GM21717 (cell line): ENCODE measurements at regions not wholly inside any gene's neighbourhood (a gene's known extent, or its start where the extent isn't known, plus 50 kb on each side); places are given as distances from the start of the nearest gene placed in this dataset.

Experiments used
- ATAC-seq: cut with Tn5 transposase; IDR thresholded peaks from one replicate; pipeline ENCODE4 v1.9.1; 2021; ENCODE audit warnings: mild to moderate bottlenecking, moderate library complexity; ENCODE audit not compliant: unreplicated experiment

- no peak for ATAC-seq
Measured at GRCh38 chr4:160795216-160795615, 1368.6 kb downstream of the FSTL5 start.

GRCh38 chr4:160808174-160808573 lies 1355.6 kb downstream of the FSTL5 start:
- ATAC-seq: no peak

GRCh38 chr4:160809576-160809975 lies 1354.2 kb downstream of the FSTL5 start:
- ATAC-seq: no peak

DNA sequence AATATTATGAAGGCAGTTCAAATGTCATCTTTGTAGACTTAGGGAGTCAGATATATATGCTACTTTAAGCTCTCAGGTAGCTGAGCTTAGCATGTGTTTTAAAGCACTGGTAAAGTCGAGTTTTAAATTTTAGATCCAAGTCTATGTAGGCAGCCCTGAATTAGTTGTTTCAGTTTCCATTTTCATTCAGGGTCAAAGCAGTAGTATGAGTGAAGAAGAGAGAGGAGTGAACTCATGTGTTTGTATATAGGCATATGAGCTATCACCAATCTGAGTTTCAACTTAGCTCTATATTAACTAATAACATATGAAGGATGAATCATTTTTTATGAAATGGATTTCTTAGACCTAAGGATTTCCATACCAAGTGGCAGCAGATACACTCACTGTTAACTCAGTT lies 1353.4 kb downstream of the FSTL5 start:
- no peak for ATAC-seq

- no peak for ATAC-seq
Measured at GRCh38 chr4:160810941-160811340, 1352.9 kb downstream of the FSTL5 start.

DNA sequence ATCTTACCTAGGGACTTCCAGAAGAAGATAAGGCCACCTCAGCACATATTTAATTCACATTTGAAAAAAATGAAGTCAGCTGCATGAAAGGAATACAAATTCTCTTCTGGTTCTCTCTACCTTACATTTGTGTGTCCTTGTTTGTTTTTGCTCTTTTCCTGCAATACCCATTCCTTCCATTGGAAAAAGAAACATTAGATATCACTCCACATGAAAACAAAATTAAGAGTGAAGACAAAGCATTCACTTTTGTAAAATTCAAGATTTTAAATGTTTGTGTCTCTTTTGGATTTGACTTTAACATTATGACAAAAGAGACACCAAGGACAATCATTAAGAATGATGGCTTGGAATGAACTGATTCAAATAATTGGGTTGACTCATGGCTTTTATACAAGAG lies 1351.8 kb downstream of the FSTL5 start:
- no peak for ATAC-seq

- ATAC-seq: no peak
Measured at GRCh38 chr4:160814726-160815125, 1349.1 kb downstream of the FSTL5 start.

DNA sequence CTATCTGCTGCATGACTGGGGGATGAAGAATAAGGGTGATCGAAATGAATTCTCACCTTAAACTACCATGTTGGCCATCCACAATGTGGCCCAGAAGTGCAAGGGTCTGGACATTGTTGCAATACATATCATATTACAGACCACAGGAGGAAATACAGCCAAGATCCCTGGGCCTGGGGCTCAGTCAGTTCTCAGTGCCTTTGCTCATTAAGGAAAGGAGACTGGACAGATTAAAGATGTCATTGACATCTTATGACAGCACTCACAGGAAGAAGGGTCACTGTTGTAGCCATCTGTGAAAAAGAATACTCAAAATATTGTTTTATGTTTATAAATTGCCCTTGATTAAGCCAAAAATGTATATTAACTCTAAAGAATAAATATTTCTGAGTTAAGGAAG lies 1345.2 kb downstream of the FSTL5 start:
- ATAC-seq: no peak

DNA sequence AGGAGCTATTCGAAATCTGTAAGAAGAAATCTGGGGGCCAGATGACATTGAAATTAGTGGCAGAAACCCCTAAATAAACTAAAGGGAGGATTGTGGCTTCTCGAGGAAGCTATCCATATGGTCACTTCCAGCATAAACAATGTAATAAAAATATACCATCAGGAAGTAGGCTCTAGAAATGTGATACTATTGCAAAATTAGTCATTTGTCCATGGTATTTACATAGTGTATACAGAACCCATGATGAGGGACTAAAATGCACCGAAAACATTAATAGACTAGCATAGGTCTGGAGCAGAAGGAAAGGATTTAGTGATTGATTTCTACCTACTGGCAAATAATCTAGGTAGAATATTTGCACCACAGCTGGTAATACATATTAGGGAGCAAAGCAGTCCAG lies 1344.0 kb downstream of the FSTL5 start:
- no peak for ATAC-seq

GRCh38 chr4:160824481-160824880 lies 1339.3 kb downstream of the FSTL5 start:
- ATAC-seq: no peak

- no peak for ATAC-seq
Measured at GRCh38 chr4:160825644-160826338, 1338.0 kb downstream of the FSTL5 start.

DNA sequence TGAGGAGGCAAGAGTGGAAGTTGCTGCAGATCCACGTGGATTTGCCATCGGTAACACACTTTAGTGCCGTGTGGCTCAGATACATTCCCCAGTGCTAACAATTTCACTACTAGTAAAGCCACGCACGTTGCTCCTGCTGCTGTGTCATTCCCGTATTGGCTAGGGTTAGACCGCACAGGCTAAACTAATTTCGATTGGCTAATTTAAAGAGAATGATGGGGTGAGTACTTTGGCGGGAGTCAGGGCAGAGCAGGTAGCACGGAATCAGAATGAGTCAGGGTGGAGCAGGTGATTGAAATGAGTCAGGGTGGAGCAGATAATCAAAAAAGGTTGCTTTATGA lies 1337.5 kb downstream of the FSTL5 start:
- no peak for ATAC-seq

DNA sequence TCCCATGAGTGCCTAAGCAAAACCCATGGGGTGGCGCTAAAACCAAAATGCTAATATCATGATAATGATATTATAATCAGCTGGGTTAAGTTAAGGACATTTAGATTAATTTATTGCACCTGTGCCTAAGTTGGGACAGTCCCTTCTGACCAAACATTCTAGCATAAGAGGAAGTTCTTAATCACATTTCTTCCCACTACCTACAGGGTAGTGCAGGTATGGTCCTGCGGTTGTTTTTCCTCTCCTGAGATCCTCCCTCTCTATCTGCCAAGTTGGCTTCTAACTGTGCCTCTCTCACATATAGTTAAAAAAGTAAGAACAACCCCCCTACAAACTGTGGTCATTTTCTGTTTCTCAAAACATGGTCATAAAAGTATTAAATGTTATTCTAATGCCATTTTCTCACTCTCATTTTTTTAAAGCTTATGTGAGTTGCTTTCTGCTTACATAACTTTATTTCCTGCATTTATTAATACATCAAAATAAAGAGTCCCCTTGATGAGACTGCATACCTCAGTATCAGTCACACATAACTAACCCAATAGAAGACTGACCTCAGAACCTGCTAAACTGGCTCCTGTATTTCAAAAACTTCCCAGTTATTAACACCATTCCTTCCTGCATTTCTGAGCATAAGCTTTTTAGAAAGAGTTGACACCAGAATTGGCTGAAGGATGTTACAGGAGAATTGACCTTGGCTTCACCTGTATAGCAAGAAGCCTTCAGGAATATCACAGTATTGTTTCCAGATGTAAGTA lies 1332.5 kb downstream of the FSTL5 start:
- ATAC-seq: no peak

GRCh38 chr4:160835789-160836188 lies 1328.0 kb downstream of the FSTL5 start:
- ATAC-seq: no peak

- no peak for ATAC-seq
Measured at GRCh38 chr4:160836431-160836830, 1327.4 kb downstream of the FSTL5 start.

- no peak for ATAC-seq
Measured at GRCh38 chr4:160846121-160846520, 1317.7 kb downstream of the FSTL5 start.

DNA sequence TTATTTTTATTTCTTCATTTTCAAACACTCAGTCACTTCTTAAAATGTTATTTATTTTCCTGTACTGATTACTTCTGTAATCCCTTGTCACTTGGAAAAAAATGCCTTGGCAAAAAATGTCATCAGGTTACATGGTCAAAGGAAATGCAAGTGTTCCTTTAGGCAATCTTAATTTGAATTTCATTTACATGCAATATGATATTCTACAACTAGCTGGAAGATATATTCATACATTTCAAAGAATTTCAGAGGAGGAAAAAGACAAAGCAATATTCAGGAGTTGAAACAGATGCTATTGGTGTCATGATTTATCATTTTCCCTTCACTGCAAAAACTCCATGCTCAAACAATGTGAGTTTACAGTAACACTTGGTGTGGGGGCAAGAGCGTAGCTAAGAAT lies 1316.6 kb downstream of the FSTL5 start:
- no peak for ATAC-seq

- no peak for ATAC-seq
Measured at GRCh38 chr4:160848489-160848888, 1315.3 kb downstream of the FSTL5 start.

GRCh38 chr4:160848901-160849760 lies 1314.7 kb downstream of the FSTL5 start:
- no peak for ATAC-seq

- ATAC-seq: no peak
Measured at GRCh38 chr4:160864253-160864652, 1299.5 kb downstream of the FSTL5 start.

DNA sequence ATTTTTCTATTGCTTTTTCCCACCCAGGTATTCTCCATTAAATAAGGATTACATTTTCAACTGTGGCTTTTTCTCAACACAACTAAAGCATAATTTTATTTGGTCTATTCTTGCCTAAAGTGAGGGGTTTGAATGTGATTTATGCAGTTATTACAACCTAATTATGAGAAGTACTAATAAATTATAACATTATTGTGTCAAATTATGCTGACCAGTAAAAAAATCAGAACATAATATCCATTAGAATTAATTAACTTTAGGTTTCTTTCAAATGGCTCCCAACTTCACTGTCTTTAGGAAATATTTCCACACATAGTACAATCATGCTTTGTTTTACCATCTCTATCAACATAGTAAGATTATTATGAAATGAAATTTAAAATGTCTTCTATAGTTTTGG lies 1293.9 kb downstream of the FSTL5 start:
- ATAC-seq: no peak

DNA sequence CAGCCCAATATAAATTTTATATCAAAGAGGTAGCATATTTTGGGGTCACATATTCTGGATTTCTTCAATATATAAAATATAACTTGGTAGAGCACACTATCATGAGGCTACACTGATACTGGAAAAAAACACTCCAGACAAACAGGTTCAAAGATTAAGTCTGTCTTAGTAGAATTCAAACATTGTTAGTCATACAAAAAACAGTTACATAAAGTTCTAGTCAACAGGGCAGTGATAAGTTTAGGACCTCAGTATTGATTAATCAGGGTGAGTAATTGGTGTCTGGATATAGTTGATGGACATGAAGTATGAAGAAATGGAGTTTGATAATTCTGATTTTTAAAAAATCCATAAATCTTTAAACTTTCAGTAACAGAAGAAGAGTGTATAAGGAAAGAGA lies 1291.3 kb downstream of the FSTL5 start:
- ATAC-seq: no peak
